T-helper 2 cell (primary cell): ENCODE measurements at regions not wholly inside any gene's neighbourhood (a gene's known extent, or its start where the extent isn't known, plus 50 kb on each side); places are given as distances from the start of the nearest gene placed in this dataset.

Source experiments
- DNase-seq, 5 experiments: peaks; one replicate each; pipeline versions ENCODE4 v3.0.0 to v3.0.0-alpha.2; 2012 to 2022

DNA sequence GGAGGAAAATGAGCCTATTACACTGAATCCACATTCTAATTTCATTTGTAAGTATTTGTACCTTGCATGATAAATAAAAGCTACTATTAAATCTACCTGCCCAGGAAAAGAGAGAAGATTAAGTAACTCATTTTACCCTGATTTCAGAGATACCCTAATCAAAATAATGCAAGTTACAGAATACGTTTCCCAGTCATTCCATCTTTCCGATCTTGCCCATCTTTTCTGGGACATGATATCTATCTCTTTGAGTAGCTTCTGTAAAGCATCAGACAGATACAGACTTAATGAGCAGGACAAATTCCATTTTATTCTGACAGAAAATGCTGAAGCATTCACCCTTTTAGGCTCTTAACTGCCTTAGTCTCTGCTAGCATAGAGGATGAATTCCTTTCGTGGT, 56.6 kb downstream of the SPRY2 start:
- no peak for DNase-seq

DNA sequence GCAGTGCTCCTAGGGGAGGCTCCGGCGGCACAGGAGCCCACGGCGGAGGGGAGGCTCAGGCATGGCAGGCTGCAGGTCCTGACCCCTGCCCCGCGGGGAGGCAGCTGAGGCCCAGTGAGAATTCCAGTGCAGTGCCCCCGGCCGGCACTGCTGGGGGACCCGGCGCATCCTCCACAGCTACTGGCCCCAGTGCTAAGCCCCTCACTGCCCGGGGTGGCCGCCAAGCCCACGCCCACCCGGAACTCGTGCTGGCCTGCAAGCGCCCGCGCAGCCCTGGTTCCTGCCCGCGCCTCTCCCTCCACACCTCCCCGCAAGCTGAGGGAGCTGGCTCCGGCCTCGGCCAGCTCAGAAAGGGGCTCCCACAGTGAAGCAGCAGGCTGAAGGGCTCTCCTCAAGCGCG, 62.2 kb downstream of the SPRY2 start:
- no peak for DNase-seq

DNA sequence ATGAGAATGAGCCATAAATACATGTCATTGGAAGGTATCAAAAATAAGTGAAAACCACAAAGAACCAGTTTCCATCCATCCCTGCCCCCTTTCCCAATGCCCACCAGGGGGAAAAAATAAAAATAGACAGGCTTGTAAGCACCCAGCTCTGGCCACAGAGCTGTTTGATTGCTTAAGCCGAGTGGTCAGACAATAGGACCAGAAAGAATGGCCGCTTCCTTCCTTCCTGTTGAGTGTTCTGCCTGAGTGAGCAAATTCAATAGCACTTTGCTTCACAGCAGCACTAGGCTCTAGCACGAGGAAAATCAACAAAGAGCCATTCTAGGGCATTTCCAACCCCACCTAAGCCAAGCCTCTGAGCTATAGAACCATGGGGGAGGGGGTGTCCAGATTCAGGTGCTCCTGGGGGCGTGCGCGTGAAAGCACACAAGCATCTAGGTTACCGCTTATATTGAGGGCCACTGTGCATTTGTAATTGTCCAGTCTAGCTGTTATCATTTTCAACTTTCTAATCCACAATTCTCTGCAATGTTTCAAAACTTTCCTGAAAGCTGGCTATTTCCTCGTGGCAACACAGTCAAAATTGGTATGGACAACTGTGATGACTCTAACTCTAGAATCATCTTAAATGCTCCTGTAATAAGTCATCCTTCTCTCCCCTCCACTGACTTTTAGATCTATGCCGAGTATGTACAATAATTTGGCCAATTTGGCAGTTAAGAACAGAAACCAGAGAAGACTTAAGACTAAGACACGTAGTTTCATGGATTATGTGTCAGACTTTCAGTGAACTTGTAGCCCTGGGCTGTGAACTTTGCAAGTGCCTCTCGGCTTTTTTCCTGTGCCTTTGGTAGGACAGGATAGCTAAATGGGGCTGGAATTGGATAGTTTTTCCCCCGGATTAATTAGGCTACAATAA, 64.3 kb downstream of the SPRY2 start:
- DNase-seq = no peak

DNA sequence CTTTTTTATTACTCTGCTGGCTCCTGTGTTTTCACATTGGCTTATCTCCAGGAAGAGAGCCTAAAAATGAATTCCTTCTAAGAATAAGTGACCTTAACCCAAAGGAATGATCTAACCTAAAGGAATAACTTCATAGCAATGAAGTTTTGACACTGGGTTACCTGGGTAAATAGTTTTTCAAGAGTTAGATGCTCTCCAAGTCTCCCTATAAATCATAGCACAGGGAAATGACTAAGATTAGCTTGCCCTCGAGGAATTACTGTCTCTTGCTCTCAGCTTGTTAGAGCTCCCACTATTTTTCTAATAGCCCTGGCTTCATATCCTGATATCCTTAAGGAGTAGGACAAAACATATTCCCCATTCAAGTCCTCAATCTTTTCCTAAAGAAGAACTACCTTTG, 66.3 kb downstream of the SPRY2 start:
- no peak for DNase-seq

DNA sequence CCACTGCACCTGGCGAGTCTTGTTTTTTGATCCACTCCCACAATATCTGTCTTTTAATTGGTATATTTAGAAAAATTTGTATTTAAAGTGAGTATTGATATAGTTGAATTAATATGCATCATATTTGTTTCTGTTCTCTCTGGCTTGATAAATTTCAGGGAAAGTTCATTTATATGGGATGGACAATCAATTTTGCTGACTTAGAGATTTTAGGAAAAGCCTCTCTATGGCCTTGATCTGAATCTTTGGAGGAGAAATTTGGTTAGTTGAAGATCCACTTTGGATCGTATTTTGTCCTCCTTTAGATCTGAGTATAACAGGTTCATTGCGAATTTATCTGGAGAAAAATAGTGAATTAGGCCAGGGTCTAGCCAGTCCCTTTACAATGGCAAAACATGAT, 67.2 kb downstream of the SPRY2 start:
- DNase-seq = no peak

DNA sequence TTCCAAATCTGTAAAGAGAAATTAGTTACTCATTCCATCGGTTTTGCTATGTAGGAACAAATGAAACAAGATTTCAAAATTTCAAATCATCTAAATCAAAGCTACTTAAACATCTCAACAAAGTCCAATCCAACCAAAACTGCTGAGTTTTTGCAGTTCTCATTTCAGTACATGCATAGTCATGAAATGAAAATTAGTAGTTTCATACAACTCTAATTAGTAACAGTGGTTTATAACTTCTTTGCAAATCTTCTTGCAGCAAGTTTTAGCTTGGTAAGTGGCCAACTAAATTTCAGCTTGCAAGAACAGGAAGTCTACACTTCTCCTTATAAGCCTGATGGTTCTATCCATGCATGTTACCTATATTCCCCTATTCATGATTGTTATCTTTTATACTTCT, 75.6 kb downstream of the SPRY2 start:
- DNase-seq = no peak

DNA sequence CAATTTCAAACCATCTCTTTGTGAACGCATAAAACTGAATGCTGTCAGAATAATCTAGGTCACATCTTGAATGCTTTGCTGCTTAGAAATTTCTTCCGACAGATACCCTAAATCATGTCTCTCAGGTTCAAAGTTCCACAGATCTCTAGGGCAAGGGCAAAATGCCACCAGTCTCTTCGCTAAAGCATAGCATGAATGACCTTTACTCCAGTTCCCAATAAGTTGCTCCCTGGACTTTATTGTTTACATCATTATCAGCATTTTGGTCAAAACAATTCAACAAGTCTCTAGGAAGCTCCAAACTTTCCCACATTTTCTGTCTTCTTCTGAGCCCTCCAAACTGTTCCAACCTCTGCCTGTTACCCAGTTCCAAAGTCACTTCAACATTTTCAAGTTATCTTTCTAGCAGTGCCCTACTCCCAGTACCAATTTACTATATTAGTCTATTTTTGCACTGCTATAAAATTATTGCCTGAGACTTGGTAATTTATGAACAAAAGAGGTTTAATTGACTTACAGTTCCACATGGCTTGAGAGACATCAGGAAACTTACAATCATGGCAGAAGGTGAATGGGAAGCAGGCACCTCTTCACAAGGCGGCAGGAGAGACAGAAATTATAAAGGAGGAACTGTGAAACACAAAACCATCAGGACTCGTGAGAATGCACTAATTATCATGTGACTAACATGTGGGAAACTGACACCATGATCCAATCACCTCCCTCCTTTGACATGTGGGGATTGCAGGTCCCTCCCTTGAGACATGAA, 77.0 kb downstream of the SPRY2 start:
- no peak for DNase-seq

DNA sequence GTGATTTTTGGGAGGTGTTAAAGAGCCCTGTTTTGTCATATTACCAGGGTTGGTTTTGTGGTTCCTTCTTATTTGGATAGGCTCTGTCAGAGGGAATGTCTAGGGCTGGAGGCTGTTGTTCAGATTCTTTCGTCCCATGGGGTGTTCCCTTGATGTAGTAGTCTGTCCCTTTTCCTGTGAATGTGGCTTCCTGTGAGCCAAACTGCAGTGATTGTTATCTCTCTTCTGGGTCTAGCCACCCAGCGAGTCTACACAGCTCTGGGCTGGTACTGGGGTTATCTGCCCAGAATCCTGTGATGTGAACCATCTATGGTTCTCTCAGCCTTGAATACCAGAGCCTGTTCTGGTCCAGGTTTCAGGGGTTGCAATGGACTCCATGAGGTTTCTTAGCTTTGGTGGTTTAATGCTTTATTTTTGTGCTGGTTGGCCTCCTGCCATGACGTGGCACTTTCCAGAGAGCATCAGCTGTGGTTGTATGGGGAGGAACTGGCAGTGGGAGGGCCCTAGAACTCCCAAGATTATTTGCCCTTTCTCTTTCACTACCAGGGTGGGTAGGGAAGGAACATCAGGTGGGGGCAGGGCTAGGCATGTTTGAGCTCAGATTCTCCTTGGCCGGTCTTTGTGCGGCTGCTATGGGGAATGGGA, 78.8 kb downstream of the SPRY2 start:
- DNase-seq = no peak

DNA sequence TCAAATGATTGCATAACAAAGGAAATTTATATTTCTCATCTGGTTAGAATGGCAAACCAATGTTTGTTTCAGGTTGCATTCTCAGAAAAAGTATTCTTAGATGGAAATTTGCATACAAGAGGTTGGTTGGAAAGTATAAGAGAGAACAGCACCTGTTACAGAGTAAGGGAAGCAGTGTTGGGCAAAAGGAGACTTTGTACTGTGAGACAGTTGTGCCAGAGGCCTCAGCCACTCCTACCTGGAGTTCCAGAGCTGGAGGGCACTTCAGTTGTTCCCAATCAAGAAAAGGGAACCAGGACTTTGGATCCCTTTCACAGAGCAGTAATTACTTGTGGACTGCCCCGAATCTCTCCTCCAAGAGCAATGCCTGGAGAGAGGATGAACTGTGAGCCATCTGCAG, 81.8 kb downstream of the SPRY2 start:
- DNase-seq = no peak

DNA sequence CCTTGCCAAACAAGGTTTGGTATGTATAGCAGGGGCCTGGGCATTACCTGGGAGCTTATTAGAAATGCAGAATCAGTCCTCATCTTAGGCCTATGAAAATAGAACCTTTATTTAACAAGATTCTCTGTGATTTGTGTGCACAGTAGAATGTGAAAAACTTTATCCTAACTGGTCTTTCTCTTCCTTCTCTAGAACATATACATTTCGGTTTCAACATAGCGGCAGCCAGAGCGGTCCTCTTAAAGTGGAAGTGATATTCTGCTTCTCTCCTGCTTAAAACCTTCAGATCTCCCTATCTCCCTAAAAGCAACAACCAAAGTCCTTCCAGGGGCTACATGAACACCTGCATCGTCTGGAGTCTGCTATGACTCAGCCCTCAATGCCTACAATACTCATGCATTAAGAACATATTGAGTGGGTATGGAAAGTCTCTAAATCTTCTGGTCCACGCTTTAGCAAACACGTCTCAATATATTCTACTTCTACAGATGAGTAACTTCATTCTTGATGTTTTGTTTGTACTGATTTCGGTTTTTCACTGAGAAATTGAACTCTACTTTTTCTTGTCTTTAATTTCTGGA, 84.5 kb downstream of the SPRY2 start:
- DNase-seq = no peak

DNA sequence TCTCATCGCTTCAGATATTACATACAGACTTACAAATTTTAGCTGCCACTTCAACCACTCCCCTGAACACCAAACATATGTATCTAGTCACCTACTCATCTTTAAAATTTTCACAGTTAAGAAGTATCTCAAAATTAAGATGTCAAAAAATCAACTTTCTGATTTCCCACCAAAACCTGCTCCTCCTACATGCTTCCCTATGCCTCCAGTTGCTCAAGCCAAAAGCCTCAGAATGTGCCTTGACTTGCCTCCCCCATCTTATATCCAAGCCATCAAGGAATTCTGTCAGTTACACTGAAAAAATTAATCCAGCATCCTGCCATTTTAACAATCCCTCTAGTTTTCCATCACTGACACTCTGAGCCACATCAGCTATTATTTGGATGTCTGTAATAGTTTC, 85.0 kb downstream of the SPRY2 start:
- no peak for DNase-seq

DNA sequence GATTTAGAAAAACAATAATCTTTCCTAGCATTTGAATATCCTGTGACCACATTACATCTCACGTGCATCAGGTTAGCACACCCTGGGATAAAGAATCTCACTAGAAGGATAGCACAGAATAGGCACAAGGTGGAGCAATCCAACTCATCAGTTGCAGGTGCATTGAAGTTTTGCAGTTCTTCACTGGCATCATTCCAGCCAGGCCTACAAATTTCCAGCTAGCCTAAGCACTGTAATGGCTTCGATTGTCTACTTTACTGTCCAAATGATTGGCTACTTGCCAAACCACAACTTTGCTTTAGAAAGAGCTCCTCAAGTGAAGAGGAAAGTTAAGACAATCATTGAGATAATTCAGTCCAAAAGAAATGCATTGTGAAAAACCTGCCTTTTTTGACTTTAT, 89.5 kb downstream of the SPRY2 start:
- no peak for DNase-seq

DNA sequence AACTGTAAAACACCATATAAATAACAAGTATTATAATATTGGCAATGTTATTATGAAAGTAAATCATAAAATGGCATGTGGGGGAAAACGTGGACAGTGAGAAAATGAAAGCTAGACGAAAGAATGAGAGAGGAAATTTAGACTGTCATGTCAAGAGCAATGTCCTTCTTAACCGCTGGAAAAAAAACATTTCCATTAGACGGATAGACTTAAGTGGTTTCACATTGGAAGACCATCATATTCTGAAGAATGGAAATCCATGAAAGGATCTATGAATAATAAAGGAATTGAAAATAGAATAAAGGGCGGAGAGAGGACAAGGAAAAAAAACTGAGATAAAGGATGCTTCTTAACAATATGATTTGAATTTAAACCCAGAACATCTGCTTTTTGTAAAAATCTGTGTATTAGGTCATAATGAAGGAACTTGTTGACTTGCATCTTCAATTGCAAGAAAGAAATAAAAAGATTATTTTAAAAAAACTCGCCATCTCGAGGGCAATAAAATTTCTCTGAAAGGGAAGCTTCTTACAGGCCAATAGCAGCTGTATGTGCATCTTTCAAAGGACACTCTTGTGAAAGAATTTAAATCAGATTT, 90.6 kb downstream of the SPRY2 start:
- no peak for DNase-seq

DNA sequence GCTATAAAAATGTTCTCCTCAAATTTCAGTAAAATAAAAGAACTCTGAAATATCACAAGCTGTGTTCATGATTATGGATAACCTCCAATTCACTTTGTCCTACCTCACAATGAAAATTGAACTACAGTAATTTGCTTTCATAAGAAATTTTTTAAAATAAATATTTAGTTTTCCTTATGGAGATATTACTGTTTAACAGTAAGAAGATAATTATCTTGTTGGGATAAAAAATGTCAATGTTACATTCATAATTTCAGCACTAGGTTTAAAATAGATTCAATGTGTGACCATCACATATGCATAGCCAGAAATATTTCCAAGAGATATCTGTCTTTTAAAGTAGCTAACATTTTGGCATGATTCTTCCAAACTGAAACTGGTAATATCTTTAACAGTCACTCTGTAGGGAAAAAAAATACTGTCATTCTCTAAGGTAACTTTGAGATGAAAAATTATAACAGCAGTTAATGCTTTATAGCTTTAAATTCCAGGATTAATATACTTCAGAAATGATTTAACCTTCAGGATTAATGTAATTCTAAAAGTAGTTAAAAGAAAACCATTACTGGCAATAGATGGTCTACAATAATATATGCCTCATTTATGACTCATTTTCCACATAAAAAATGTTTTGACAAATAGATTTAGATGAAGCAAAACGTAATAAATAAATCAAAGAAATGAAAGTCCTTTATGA, 91.3 kb downstream of the SPRY2 start:
- DNase-seq = no peak

DNA sequence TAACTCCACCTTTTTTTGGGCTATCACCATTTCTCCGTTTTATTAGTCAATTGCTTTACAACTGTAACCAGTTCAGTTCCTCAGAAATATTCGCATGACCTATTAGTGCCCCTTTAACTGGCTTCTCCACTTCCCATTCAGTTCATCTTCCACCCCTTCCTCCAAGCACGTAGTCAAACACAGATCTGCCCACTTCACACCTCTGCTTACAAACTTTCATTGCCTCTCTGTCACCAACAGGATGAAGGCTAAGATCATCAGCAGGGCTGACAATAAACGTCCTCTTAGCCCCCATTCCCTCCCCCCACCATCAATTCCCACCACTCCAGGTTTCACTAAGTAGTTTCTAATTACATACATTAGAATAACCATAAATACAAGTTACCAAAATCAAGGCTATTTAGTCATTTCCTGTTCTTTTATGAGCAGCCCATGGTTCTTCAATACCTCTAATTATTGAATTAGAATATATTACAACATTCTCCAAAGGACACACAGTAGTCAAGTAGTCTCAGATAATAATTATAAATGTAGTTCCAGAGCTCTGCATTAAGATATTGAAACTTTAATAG, 95.7 kb downstream of the SPRY2 start:
- DNase-seq = no peak

DNA sequence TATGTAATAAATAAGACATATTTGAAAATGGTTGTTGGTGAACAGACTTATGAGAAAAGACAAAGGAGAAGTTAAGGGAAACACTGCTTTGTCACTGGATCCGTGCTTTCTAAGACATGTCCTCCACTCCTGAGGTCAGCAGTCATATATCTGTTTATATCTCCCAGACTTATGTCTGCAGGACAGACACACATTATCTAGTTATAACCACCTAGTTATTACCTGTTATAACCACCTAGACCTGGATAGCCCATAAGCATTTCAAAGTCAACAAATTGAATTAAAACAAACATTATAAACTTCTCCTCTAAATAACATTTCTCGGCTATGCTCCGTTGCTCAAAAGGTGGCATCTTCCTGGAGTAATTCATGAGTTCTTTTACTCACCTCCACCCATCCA, 96.4 kb downstream of the SPRY2 start:
- DNase-seq = no peak

DNA sequence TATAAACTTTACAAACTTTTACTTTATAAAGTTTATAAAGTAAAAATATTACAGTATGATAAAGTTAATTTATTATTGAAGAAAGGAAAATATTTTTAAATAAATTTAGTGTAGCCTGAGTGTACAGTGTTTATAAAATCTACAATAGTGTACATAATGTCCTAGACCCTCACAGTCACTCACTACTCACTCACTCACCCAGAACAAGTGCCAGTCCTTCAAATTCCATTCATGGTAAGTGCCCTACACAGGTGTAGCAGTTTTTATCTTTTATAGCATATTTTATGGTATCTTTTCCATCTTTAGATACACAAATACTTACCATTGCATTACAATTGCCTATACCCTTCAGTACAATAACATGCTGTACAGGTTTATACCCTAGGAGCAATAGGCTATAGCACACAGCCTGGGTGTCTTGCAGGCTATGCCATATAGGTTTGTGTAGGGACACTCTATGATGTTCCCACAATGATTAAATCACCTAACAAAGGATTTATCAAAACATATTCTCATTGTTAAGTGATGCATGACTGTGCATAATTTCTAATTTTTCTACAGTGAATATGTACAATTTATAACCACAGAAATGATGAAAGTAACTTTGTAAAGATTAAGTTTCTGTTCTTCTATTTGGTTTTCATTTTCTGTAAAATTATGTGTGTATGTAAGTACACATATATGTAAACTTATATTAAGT, 98.0 kb downstream of the SPRY2 start:
- no peak for DNase-seq

DNA sequence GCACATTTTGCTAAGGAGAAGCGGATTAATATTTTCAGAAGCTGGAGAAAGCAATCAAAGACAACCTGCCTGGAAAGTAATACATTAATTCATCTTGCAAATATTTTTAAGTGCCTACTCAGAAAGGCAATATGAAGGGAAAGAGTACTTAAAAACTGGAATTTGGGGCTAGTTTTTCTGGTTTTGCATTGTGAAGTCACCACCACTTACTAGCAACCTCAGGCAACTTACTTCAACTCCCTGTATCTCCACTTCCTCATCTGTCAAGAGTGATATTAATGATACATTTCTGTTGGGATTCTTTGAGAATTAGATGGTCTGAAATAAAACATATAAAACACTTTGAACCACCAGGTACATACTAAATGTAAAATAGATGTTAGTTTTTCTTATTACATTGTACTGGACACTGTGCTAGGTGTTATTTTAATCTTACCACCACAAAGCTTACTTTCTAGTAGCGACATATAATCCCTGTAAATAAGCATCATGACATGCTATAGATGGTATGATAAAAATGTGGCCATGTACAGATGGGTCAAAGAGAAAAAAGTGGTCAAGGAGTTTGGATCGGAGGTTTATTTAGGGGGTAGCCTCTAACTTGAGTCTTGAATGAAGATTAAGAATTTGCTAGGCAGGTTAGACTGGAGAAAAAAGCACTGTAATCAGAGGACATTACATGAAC, 101.2 kb downstream of the SPRY2 start:
- DNase-seq = no peak

DNA sequence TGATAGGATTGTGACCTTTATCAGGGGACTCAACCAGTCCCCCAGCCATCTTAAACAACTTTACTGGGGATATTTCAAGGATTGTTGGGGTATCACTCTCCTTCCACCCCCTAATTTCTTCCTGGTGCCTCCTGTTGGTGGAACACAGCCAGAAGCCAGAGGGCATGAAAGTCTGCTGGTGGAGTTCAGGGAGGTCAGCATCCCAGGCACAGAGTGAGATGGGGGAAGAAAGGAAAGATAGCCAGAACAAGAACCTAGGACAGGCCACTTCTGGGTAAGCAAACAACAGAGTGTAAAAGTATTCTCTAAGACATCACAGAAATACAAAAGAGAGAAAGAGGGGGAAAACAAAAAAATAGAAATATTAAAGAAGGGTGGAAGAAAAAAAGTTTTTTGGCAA, 101.8 kb downstream of the SPRY2 start:
- no peak for DNase-seq

DNA sequence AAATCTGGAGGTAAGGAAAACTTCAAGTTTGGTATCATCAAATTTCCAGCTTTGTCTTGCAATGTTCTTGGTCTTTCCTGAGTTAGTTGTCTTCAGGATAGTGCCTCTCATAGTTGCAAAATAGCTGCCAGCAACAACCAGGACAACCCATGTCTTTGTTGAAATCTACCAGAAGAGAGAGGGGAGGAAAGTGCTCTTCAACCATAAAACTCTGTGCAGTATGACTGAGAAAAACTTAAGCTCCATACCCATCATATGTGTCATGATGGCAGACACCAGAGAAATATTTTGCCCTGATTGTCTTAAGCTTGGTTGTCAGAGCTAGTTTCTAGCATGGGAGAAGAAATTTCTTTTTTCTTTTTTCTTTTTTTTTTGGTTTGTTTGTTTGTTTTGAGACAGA, 103.3 kb downstream of the SPRY2 start:
- DNase-seq = no peak

DNA sequence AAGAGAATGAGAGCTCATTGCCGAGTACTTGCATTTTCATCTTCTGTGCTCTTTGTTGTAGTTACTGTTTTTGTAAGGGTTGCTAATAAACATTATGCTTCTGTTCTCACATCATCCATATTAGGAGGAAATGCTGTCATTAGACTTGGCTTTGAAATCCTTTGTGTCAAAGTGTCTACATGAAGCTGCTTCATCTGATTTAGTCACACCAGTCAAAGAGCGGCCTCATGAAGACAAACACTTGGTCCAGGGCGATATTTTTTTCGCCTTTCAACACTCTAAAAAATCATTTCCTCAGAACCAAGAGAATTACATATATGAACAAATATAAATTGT, 105.0 kb downstream of the SPRY2 start:
- no peak for DNase-seq
